Endothelial cell of umbilical vein (primary cell): ENCODE measurements at regions not wholly inside any gene's neighbourhood (a gene's known extent, or its start where the extent isn't known, plus 50 kb on each side); places are given as distances from the start of the nearest gene placed in this dataset.

ENCODE experiments used
- BruUV-seq: library from RNA; stranded (reverse); fragments of 400-500 nt; replicated peaks from 2 replicates; lab custom pipeline; 2021; lab: Mats Ljungman, UMichigan
- CTCF ChIA-PET: fragments of 300-600, 350-600 bp; sonication (Branson Sonifier 250); formaldehyde crosslinking; loops from one replicate; lab custom pipeline; 2021; ENCODE audit warnings: antibody characterized with exemption, inconsistent platforms; lab: Charles Lee
- POLR2A ChIA-PET: fragments of 300-600, 350-600 bp; sonication (Branson Sonifier 250); formaldehyde crosslinking; loops from one replicate; lab custom pipeline; 2021; ENCODE audit warnings: antibody characterized with exemption, inconsistent platforms; lab: Charles Lee
- DNase-seq: peaks from one replicate; pipeline ENCODE4 v3.0.0-alpha.2; 2011; ENCODE audit warnings: low read depth, low spot score
- FAIRE-seq: peaks from 2 replicates; lab custom pipeline; 2011; peaks lifted over from hg19 to GRCh38; lab: Jason Lieb, UNC
- H2AFZ ChIP-seq: 2 replicates; pipeline ENCODE4 v1.6.0; 2012; ENCODE audit warnings: low read depth, low read length, control low read depth, inconsistent platforms
- H3K27ac ChIP-seq: 2 replicates; pipeline ENCODE4 v1.5.1; 2011; ENCODE audit warnings: low read depth, mild to moderate bottlenecking, control low read depth, low read length, moderate library complexity; ENCODE audit not compliant: insufficient read depth
- H3K27me3 ChIP-seq, 2 experiments: 2 replicates each; pipeline versions ENCODE4 v1.6.0 to v1.6.1; 2011; ENCODE audit warnings: low read length in 2 of 2, mixed read lengths in 1 of 2; ENCODE audit not compliant: control insufficient read depth in 2 of 2, insufficient read depth in 2 of 2
- H3K36me3 ChIP-seq, 2 experiments: 2 replicates in 1 of 2; 3 replicates in 1 of 2; pipeline ENCODE4 v1.5.1; 2011; ENCODE audit warnings: low read length in 2 of 2, mild to moderate bottlenecking in 1 of 2, moderate library complexity in 1 of 2; ENCODE audit not compliant: control insufficient read depth in 2 of 2, insufficient read depth in 2 of 2; ENCODE audit errors: extremely low read depth in 1 of 2
- H3K4me1 ChIP-seq: 3 replicates; pipeline ENCODE4 v1.5.1; 2011; ENCODE audit warnings: mild to moderate bottlenecking, low read length; ENCODE audit not compliant: control insufficient read depth, insufficient read depth; ENCODE audit errors: extremely low read depth
- H3K4me2 ChIP-seq: 2 replicates; pipeline ENCODE4 v1.6.1; 2011; ENCODE audit warnings: low read length, control low read depth, mixed read lengths; ENCODE audit not compliant: insufficient read depth
- H3K4me3 ChIP-seq, 3 experiments: fragments of 200-600 bp in 1 of 3; sonication (generic), shearing (Covaris generic) in 1 of 3; replicated peaks in 1 of 3; 2 replicates each; pipeline ENCODE4 v1.5.1; 2011 to 2016; ENCODE audit warnings: control low read depth in 3 of 3, low read length in 3 of 3, mild to moderate bottlenecking in 2 of 3, inconsistent platforms in 1 of 3, low read depth in 1 of 3, moderate library complexity in 1 of 3; ENCODE audit not compliant: insufficient read depth in 1 of 3
- H3K79me2 ChIP-seq: 2 replicates; pipeline ENCODE4 v1.6.0; 2012; ENCODE audit warnings: low read length, inconsistent platforms; ENCODE audit not compliant: control insufficient read depth, insufficient read depth
- H3K9ac ChIP-seq: replicated peaks from 2 replicates; pipeline ENCODE3; 2011; ENCODE audit warnings: low read length, control low read depth; ENCODE audit not compliant: insufficient read depth; ENCODE audit errors: extremely low read depth
- H3K9me1 ChIP-seq: replicated peaks from 3 replicates; pipeline ENCODE4 v1.6.0; 2011; ENCODE audit warnings: mild to moderate bottlenecking, low read length; ENCODE audit not compliant: control insufficient read depth, insufficient read depth; ENCODE audit errors: extremely low read depth
- H3K9me3 ChIP-seq: replicated peaks from 2 replicates; pipeline ENCODE4 v1.5.1; 2012; ENCODE audit warnings: low read length, inconsistent platforms; ENCODE audit not compliant: control insufficient read depth, insufficient read depth
- H4K20me1 ChIP-seq: replicated peaks from 2 replicates; pipeline ENCODE3; 2011; ENCODE audit warnings: mild to moderate bottlenecking, low read length; ENCODE audit not compliant: control insufficient read depth, insufficient read depth; ENCODE audit errors: extremely low read depth
- EZH2 ChIP-seq: IDR thresholded peaks from 2 replicates; pipeline ENCODE4 v1.6.1; 2012; ENCODE audit warnings: borderline replicate concordance, low read depth, mild to moderate bottlenecking, moderate library complexity, low read length, inconsistent platforms; ENCODE audit not compliant: severe bottlenecking
- FOS ChIP-seq: IDR thresholded peaks from 2 replicates; pipeline ENCODE4 v1.6.1; 2011; ENCODE audit warnings: mild to moderate bottlenecking, low read length, moderate library complexity, borderline replicate concordance; ENCODE audit not compliant: insufficient read depth
- GATA2 ChIP-seq: IDR thresholded peaks from 2 replicates; pipeline ENCODE4 v1.7.0; 2011; ENCODE audit warnings: low read depth, mild to moderate bottlenecking, moderate library complexity, mixed read lengths, low read length; ENCODE audit not compliant: insufficient read length, insufficient read depth
- JUN ChIP-seq: IDR thresholded peaks from 2 replicates; pipeline ENCODE4 v1.6.1; 2011; ENCODE audit warnings: borderline replicate concordance, low read depth; ENCODE audit not compliant: insufficient read length, insufficient read depth
- MYC ChIP-seq: IDR thresholded peaks from one replicate; pipeline ENCODE4 v1.6.1; 2011; ENCODE audit warnings: mild to moderate bottlenecking, low read depth, low read length
- POLR2A ChIP-seq: IDR thresholded peaks from 2 replicates; pipeline ENCODE4 v1.6.1; 2012; ENCODE audit warnings: low read depth, mild to moderate bottlenecking, control low read depth, low read length
- POLR2AphosphoS5 ChIP-seq: IDR thresholded peaks from 2 replicates; pipeline ENCODE4 v1.6.1; 2012; ENCODE audit warnings: low read depth, mild to moderate bottlenecking, control low read depth, low read length, moderate library complexity; ENCODE audit not compliant: insufficient read depth
- dilution Hi-C: fragments of 300-500 bp; cut with MboI; formaldehyde crosslinking; loops from one replicate; pipeline ENCODE4 v1.15.0; 2019; ENCODE audit warnings: low sequenced_read_pairs; ENCODE audit not compliant: extremely low pct_ligation_motif_present
- intact Hi-C: fragments of 100-400 bp; cut with micrococcal nuclease; formaldehyde crosslinking; loops from one replicate; pipeline ENCODE4 v1.10.0; 2022
- TF ChIP-seq, protein P1 (sequence below): IDR thresholded peaks from 2 replicates; pipeline ENCODE4 v1.6.1; 2011; ENCODE audit not compliant: insufficient read depth, insufficient read length
- TF ChIP-seq, protein P2 (sequence below), 2 donors: IDR thresholded peaks; 1 replicate in 1 of 2; 2 replicates in 1 of 2; pipeline ENCODE4 v1.5.1; 2011; ENCODE audit warnings: low read length in 2 of 2, mild to moderate bottlenecking in 2 of 2, moderate library complexity in 2 of 2, control low read depth in 1 of 2, inconsistent platforms in 1 of 2, low read depth in 1 of 2; ENCODE audit not compliant: insufficient read depth in 1 of 2; ENCODE audit errors: extremely low read depth in 1 of 2

DNA sequence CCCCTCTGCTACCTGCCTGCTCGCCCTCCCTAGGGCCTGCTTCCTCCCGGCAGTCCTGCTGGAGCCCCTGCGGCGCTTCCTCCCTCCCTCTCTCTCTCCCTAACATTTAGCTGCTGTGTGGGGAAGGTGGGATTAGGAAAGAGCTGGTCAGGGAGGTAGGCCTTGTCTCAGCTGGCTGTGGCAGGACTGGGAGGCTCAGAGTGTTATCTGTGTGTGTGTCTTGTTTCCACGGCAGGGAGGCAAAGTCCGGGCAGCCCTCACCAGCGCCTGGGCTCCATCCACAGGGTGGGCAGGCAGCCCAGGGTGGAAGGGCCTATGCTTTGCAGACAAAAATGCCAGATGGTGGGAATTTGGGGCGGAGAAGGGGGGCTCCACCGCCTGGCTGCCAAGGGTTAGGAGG, 105.7 kb downstream of the RPS24 start:
- H3K4me2 ChIP-seq = no peak overlapping the region
- no peaks in the 10 kb centered on the region for H3K79me2 ChIP-seq
- dilution Hi-C loops (no loop called here), intact Hi-C loops (no loop called here)
- H3K4me1 ChIP-seq = no peaks in the 10 kb centered on the region
- no peak overlapping the region for H2AFZ ChIP-seq
- no peak overlapping the region for H3K27ac ChIP-seq
- ChIA-PET POLR2A (no interaction called here), CTCF (no interaction called here)
- DNase-seq (no peak), FAIRE-seq (no peak)
- no peak overlapping the region for H3K4me3 ChIP-seq
- BruUV-seq = no TSS peak
- no peaks in the 10 kb centered on the region for H3K9me3 ChIP-seq
- no peaks in the 10 kb centered on the region for H3K9me1 ChIP-seq
- H3K27me3 ChIP-seq = no peaks in the 10 kb centered on the region
- no peak for TF ChIP-seq MYC
- TF ChIP-seq POLR2AphosphoS5 = no peak
- TF ChIP-seq EZH2 = no peak
- no peak for TF ChIP-seq FOS
- no peak for TF ChIP-seq POLR2A
- no peak for TF ChIP-seq GATA2
- TF ChIP-seq, protein P1, sequence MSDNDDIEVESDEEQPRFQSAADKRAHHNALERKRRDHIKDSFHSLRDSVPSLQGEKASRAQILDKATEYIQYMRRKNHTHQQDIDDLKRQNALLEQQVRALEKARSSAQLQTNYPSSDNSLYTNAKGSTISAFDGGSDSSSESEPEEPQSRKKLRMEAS = no peak
- TF ChIP-seq JUN = no peak
- TF ChIP-seq, protein P2, sequence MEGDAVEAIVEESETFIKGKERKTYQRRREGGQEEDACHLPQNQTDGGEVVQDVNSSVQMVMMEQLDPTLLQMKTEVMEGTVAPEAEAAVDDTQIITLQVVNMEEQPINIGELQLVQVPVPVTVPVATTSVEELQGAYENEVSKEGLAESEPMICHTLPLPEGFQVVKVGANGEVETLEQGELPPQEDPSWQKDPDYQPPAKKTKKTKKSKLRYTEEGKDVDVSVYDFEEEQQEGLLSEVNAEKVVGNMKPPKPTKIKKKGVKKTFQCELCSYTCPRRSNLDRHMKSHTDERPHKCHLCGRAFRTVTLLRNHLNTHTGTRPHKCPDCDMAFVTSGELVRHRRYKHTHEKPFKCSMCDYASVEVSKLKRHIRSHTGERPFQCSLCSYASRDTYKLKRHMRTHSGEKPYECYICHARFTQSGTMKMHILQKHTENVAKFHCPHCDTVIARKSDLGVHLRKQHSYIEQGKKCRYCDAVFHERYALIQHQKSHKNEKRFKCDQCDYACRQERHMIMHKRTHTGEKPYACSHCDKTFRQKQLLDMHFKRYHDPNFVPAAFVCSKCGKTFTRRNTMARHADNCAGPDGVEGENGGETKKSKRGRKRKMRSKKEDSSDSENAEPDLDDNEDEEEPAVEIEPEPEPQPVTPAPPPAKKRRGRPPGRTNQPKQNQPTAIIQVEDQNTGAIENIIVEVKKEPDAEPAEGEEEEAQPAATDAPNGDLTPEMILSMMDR (IDR thresholded peaks at IDR 0.05; ENCODE audit: extremely low read depth in 1 of 2, insufficient read depth in 1 of 2, low read depth in 1 of 2, low read length in 2 of 2) = no peak
- H4K20me1 ChIP-seq = no peaks in the 10 kb centered on the region
- H3K9ac ChIP-seq = no peak overlapping the region
- no peaks in the 10 kb centered on the region for H3K36me3 ChIP-seq
